ENCODE measurements at regions not wholly inside any gene's neighbourhood (a gene's known extent, or its start where the extent isn't known, plus 50 kb on each side); places are given as distances from the start of the nearest gene placed in this dataset.
"Not testable (repeated sequence)": the region's sequence is repeated elsewhere in the genome, so short reads cannot be mapped to it uniquely, and the experiment has no call there.

GRCh38 chr16:33734650-33735049, 275.2 kb downstream of the TP53TG3F start:
- not testable (repeated sequence) for H3K4me2 ChIP-seq (ENCODE audit: low read length); H3K79me2 ChIP-seq (ENCODE audit: low read length); H3K4me3 ChIP-seq (ENCODE audit: low read length); H3K9me3 ChIP-seq (ENCODE audit: insufficient read depth, low read length); H3K27ac ChIP-seq (ENCODE audit: low read length); H3K4me1 ChIP-seq (ENCODE audit: low read length); H2AFZ ChIP-seq (ENCODE audit: low read depth, low read length); H3K27me3 ChIP-seq (ENCODE audit: low read depth, low read length); H3K36me3 ChIP-seq (replicated peaks; ENCODE audit: low read depth, low read length); H4K20me1 ChIP-seq (ENCODE audit: insufficient read depth, low read length); H3K9ac ChIP-seq (ENCODE audit: low read length)
- peak; percentile 21; the same call in 1 of the 2 replicates for TF ChIP-seq CTCF (IDR thresholded peaks at IDR 0.05; ENCODE audit: low read depth, low read length)

- H4K20me1 ChIP-seq (ENCODE audit: insufficient read depth, low read length); H3K9me3 ChIP-seq (ENCODE audit: insufficient read depth, low read length); H2AFZ ChIP-seq (ENCODE audit: low read depth, low read length); H3K4me2 ChIP-seq (ENCODE audit: low read length); H3K79me2 ChIP-seq (ENCODE audit: low read length); H3K9ac ChIP-seq (ENCODE audit: low read length); H3K27ac ChIP-seq (ENCODE audit: low read length); H3K27me3 ChIP-seq (ENCODE audit: low read depth, low read length); H3K4me1 ChIP-seq (ENCODE audit: low read length); H3K36me3 ChIP-seq (replicated peaks; ENCODE audit: low read depth, low read length); H3K4me3 ChIP-seq (ENCODE audit: low read length): not testable (repeated sequence)
Measured at GRCh38 chr16:33766869-33767765, 307.7 kb downstream of the TP53TG3F start.

- H3K4me1 ChIP-seq (ENCODE audit: low read length); H3K4me3 ChIP-seq (ENCODE audit: low read length); H3K9ac ChIP-seq (ENCODE audit: low read length); H3K9me3 ChIP-seq (ENCODE audit: insufficient read depth, low read length); H4K20me1 ChIP-seq (ENCODE audit: insufficient read depth, low read length); H3K36me3 ChIP-seq (replicated peaks; ENCODE audit: low read depth, low read length); H3K79me2 ChIP-seq (ENCODE audit: low read length); H3K27ac ChIP-seq (ENCODE audit: low read length); H2AFZ ChIP-seq (ENCODE audit: low read depth, low read length); H3K4me2 ChIP-seq (ENCODE audit: low read length); H3K27me3 ChIP-seq (ENCODE audit: low read depth, low read length): not testable (repeated sequence)
Measured at GRCh38 chr16:33768710-33769109, 309.3 kb downstream of the TP53TG3F start.

GRCh38 chr16:33769180-33769846, 309.9 kb downstream of the TP53TG3F start:
- not testable (repeated sequence) for H3K79me2 ChIP-seq (ENCODE audit: low read length); H3K36me3 ChIP-seq (replicated peaks; ENCODE audit: low read depth, low read length); H3K9ac ChIP-seq (ENCODE audit: low read length); H3K9me3 ChIP-seq (ENCODE audit: insufficient read depth, low read length); H3K4me2 ChIP-seq (ENCODE audit: low read length); H4K20me1 ChIP-seq (ENCODE audit: insufficient read depth, low read length); H3K4me1 ChIP-seq (ENCODE audit: low read length); H2AFZ ChIP-seq (ENCODE audit: low read depth, low read length); H3K27me3 ChIP-seq (ENCODE audit: low read depth, low read length); H3K27ac ChIP-seq (ENCODE audit: low read length); H3K4me3 ChIP-seq (ENCODE audit: low read length)

GRCh38 chr16:33770478-33770877, 311.1 kb downstream of the TP53TG3F start:
- not testable (repeated sequence) for H3K9me3 ChIP-seq (ENCODE audit: insufficient read depth, low read length); H3K79me2 ChIP-seq (ENCODE audit: low read length); H3K27me3 ChIP-seq (ENCODE audit: low read depth, low read length); H2AFZ ChIP-seq (ENCODE audit: low read depth, low read length); H3K4me2 ChIP-seq (ENCODE audit: low read length); H3K4me3 ChIP-seq (ENCODE audit: low read length); H3K4me1 ChIP-seq (ENCODE audit: low read length); H4K20me1 ChIP-seq (ENCODE audit: insufficient read depth, low read length); H3K36me3 ChIP-seq (replicated peaks; ENCODE audit: low read depth, low read length); H3K9ac ChIP-seq (ENCODE audit: low read length); H3K27ac ChIP-seq (ENCODE audit: low read length)

GRCh38 chr16:33771211-33771610, 311.8 kb downstream of the TP53TG3F start:
- H3K27ac ChIP-seq (ENCODE audit: low read length); H3K27me3 ChIP-seq (ENCODE audit: low read depth, low read length); H3K4me1 ChIP-seq (ENCODE audit: low read length); H3K9ac ChIP-seq (ENCODE audit: low read length); H3K79me2 ChIP-seq (ENCODE audit: low read length); H2AFZ ChIP-seq (ENCODE audit: low read depth, low read length); H3K9me3 ChIP-seq (ENCODE audit: insufficient read depth, low read length); H3K4me3 ChIP-seq (ENCODE audit: low read length); H3K4me2 ChIP-seq (ENCODE audit: low read length); H3K36me3 ChIP-seq (replicated peaks; ENCODE audit: low read depth, low read length); H4K20me1 ChIP-seq (ENCODE audit: insufficient read depth, low read length): not testable (repeated sequence)

GRCh38 chr16:33773966-33774365, 314.6 kb downstream of the TP53TG3F start:
- not testable (repeated sequence) for H4K20me1 ChIP-seq (ENCODE audit: insufficient read depth, low read length); H3K36me3 ChIP-seq (replicated peaks; ENCODE audit: low read depth, low read length); H3K27me3 ChIP-seq (ENCODE audit: low read depth, low read length); H3K79me2 ChIP-seq (ENCODE audit: low read length); H3K4me2 ChIP-seq (ENCODE audit: low read length); H3K4me3 ChIP-seq (ENCODE audit: low read length); H3K27ac ChIP-seq (ENCODE audit: low read length); H3K9me3 ChIP-seq (ENCODE audit: insufficient read depth, low read length); H3K9ac ChIP-seq (ENCODE audit: low read length); H2AFZ ChIP-seq (ENCODE audit: low read depth, low read length); H3K4me1 ChIP-seq (ENCODE audit: low read length)

- not testable (repeated sequence) for H3K36me3 ChIP-seq (replicated peaks; ENCODE audit: low read depth, low read length)
Measured at GRCh38 chr16:33774724-33775123, 315.3 kb downstream of the TP53TG3F start.

More at GRCh38 chr16:33774724-33775123, 315.3 kb downstream of the TP53TG3F start:
- H3K4me2 ChIP-seq (ENCODE audit: low read length); H3K27ac ChIP-seq (ENCODE audit: low read length); H3K9ac ChIP-seq (ENCODE audit: low read length); H3K79me2 ChIP-seq (ENCODE audit: low read length); H3K27me3 ChIP-seq (ENCODE audit: low read depth, low read length); H3K4me3 ChIP-seq (ENCODE audit: low read length); H2AFZ ChIP-seq (ENCODE audit: low read depth, low read length); H4K20me1 ChIP-seq (ENCODE audit: insufficient read depth, low read length); H3K4me1 ChIP-seq (ENCODE audit: low read length); H3K9me3 ChIP-seq (ENCODE audit: insufficient read depth, low read length): not testable (repeated sequence)
